Globus pallidus (tissue), 1 donor: ENCODE measurements at regions not wholly inside any gene's neighbourhood (a gene's known extent, or its start where the extent isn't known, plus 50 kb on each side); places are given as distances from the start of the nearest gene placed in this dataset.

ENCODE experiments used
- DNase-seq: peaks from one replicate; pipeline ENCODE4 v3.0.0-alpha.2; 2015; ENCODE audit warnings: low spot score

DNA sequence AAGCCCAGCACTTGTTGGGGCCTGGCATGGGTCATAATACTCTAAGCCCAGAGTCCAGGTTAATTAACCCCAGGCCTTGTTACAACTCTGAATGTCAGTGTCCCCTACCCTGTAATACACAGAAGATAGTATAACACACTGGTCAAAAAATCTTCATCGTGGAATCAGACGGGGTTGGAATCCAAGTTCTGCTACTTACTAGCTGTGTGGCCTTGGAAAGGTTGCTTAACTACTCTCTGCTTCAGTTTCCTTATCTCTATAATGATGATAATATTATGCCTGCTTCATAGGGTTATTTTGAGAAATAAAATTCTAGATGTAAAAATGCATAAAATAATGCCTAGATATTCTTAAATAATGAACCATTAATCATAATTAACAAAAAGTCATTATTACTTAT is 77.8 kb upstream of the CTTNBP2NL start:
- DNase-seq, result no peak

DNA sequence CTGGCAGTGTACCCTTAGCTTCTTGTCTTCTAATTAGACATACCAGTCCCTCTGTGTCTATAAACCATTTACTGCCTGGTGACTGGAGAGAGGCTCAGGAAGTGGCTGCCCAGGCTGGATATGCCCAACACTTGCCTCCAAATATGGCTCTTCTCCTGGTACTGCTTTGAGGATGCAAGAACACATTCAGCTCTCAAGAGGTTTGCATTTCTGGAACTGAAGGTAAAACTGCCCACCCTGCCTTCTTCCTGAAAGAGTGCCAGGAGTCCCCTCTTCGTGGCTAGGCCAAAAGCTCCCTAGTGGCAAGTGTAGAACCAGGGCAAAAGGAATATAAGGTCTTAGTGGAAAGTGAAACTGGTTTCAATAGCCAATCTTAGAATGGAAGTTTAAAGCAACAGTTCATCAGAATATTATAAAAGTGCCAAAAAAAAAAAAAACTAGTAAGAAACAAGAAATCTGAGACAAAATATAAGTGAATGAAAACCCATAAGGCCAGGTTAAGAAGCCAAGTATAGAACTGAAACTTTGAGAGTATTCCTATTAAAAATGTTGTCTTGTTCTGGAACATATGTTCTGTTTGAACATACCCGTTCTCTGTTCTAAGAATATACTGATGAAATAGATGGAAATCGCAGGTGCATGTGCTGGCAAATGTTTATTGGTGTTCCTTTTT is 77.2 kb upstream of the CTTNBP2NL start:
- no peak for DNase-seq

DNA sequence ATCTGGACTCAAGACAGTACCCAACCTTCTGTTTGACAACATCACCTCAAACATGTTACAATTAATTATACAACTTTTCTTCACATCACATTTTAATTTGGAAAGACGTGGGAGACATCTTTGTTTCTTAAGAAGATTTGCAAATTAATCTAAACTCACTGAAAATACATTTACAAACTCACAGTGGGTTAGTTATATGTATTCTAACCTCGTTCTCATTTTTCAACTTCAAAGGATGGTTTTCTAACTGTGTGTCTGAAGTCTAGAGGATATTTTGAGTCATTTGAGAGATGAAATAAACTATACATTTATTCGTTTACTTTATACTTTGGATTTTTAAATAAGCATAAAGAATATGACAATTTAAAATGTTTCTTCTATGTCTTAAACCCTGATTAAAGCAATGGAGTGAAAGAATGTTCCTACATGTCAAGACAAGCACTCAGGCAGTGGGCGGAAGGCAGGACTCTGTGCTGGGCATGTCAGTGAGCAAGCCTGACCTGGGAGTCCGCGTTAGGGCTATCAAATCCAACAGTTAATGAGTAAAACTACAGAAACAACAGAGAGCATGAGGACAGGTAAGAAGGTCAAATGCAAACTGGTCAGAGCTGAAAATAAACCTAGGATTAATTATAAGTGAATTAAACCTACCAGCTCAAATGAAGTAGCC is 76.5 kb upstream of the CTTNBP2NL start:
- DNase-seq, result no peak

DNA sequence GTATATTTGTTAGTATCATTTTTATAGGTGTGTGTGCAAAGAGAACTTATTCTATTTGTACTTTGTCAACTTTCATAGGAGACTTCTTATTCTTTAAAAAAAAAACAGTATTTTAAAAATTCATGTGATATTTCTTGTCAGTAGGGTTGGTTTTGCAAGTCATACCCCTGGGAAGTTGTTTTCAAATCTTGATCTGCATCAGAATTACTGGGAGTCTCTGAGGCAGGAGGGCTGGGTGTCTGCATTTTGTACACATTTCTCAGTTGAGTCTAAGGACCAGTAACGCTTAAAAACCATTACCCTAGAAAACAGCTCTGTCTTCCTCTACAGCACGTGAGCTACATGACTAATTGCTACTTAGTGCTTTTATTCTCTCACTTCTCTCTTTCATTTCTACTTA is 76.0 kb upstream of the CTTNBP2NL start:
- no peak for DNase-seq

DNA sequence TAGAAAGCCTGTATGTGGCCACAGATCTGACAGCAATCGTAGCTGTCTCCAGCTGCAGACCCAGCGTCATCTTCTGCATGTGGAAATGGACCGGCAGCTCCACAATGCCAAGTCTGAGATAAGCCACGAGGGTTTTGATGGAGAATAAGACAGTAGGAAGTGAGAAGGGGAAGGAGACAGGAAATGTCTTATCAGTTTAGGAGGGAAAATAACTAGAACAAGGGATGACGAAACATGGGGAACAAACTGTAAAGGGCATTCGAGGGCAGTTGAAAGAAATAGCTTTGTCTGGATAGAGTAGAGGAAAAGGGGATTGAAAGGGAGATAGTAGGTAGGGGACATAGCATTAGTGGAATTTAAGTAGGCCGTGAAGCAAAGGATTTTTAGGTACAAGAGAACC is 74.0 kb upstream of the CTTNBP2NL start:
- no peak for DNase-seq

DNA sequence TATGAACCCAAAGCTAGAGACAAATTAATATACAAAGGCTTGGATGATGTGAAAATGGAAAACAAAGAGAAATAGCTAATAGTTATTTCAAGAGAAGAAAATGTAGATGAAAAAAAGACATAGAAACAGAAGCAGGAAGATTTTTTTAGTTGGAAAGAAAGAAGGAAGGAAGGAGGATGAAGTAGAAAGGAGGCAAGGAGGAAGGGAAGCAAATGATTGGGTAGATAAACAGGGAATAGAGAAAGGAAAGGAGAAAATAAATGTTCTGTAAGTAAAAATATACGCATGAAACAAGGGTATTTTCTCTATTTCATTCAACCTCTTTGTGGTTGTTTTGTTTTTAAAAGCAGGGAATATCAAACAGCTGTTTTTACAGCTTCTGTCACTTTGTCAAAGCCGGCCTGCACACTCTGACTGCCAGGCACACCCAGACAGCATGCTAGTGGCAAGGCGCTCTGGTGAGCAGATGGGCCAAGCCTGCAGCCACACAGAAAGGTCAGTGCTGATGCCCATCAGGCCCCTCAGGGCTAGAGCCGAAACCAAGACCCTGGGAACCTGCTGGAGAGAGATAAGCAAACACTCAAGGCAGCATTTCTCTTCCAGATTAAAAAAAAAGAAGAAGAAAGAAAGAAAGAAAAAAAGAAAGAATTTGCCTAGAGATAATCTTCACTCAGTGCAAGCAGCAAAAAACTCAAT is 72.9 kb upstream of the CTTNBP2NL start:
- no peak for DNase-seq

DNA sequence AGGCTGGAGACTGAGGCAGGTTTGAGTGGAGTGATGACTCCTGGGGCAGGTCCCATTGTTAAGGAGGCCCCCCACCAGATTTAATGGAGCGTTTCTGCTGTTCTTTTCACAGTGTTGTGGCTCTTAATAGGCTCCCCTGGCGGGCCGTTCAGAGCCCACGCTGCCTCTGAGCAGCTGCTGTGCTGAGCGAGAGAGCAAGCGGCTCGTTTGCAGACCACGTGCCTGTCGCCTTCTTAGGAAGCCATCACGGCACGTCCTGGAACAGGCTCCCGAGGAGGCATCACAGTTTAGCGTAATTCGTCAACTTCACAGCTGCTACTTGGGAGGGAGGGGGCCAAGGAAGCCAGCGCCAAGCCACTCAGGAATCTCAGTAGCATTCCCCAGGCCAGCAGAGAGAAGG is 70.5 kb upstream of the CTTNBP2NL start:
- no peak for DNase-seq

DNA sequence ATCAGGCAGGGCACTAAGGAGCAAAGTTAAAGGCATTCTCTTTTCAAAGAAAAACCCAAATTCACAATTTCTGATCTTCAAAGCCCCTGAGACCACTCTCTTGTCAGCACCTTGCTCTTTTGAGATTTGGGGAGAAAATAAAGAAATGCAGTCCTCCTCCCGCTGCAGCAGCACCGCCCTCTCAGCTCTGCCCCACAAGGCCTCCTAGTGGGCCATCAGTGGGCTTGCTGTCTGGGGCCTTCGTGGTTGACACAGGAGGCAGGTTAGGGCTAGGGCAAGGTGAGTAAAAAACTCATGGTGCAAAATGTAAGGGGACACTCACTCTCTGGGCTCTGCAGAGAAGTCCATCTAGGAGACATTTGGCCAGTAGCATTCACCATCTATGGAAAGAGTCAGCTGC is 67.4 kb upstream of the CTTNBP2NL start:
- no peak for DNase-seq

DNA sequence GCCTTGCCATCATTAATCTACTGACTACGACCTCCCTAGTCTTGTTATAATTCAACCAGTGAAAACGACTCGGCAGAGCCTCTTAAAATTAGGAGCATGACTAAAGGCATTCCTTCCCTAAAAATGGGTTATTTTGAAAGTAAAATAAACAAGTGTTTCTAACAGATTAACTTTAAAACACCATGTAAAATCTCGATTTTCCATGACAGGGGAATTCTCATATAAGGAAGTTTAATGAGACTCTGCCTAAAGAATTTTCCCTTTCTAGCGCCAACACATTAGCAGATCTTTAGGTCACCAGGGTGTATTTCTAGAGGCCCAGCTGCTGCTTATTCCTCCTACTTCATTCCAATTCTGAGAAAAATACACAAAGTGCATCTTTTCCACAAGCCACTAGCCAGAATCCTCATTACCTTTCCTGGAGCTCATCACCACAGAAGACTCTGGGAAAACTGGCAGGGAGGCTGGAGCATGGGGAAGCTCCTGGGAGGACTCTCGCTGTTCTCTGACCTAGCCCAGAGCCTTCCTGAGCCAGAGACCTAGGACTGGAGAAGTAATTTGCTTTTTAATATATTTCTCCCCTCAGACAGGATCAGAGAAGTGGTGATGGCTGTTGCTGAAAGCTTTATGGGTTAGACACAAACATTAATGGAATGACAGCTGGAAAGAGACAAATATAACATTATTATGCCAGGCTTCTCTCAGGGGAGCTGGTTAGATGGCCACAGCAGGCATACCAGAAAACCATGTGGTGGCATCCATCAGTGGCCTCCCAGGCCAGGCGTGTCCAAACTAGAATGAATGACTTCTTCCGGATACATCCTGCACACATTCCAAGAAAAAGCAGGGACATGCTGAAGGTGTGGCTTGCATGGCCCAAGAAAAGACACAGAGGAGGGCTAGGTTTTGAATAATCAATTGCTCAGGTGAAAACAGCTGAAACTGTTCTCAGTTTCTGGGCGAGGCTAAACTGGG is 63.6 kb upstream of the CTTNBP2NL start:
- DNase-seq, result no peak

DNA sequence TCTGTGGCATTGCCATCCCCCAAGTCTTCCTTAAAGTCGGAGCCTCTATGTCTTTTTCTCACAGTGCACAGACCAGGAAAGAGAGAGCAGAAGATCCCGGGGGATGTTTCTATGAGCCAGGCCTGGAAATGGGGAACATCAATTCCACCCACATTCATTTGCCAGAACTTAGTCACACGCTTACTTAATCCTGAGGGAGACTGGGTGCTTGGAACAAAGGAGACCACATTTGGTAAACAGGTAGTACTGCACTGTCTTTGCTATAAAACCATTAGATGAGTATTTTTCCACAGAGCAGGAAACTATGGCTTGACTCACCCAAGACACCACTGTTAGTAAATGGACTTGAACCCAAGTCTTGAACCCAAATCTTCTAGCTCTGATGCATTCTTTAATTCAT is 60.7 kb upstream of the CTTNBP2NL start:
- DNase-seq, result no peak

DNA sequence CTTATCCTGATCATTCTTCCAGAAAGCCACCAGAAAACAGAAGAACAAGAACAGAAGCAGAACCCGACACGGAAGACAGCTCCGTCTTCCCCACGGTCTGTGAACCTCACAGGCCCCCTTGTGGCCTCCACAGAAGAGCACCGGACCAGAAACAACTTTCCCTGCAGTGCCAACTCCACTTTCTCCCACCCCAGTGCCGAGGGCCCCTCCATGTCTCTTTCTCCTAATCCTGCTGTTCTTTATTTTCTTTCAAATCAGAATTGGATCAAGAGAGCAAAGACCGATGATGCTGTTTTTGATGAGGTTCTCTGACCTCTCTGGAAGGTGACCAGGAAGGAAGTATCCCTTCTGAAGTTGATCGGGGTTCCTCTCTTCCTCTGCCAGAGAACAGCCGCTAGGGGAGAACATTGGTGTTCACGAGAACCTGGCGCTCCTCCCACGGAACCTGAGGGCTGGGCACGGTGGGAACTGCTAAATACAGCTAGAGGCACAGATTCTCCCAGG is 58.9 kb upstream of the CTTNBP2NL start:
- peak; percentile 23 for DNase-seq

DNA sequence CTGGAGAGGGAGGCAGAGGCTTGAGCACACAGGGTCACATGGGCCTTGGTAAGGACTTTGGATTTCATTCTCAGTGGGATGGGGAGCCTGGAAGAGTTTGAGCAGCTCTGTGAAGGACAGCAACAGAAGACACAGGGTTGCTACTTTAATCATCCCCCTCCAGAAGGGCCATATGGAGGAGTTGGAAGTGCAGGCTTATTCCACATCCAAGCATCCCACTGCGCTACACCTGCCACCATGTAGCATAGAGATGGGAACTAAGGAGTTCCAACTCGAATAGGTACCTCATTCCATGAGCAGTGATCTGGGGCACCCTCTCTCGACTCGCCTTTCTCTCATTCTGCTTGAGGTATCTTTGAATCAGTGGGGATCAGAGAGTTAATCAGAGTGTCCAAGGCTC is 54.0 kb upstream of the CTTNBP2NL start:
- DNase-seq, result no peak

DNA sequence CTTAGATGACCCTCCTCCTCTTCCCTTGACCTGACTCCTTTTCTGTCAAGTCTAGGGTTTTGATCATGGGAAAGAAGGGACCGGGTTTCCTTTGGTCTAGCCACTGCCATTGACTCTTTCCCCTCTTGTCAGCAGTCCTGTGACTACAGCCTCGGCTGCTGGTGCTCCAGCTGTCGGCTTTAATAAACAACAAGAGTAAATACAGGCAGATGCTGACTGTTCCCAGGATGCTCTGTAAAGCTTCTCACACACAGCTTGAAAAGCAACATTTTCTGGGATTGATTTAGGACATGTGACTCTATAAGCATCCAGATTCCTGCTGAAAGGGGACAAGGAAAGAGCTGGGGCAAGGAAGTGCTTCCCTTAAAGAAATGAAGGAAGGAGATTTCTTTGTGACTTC is 53.5 kb upstream of the CTTNBP2NL start:
- DNase-seq, result no peak

DNA sequence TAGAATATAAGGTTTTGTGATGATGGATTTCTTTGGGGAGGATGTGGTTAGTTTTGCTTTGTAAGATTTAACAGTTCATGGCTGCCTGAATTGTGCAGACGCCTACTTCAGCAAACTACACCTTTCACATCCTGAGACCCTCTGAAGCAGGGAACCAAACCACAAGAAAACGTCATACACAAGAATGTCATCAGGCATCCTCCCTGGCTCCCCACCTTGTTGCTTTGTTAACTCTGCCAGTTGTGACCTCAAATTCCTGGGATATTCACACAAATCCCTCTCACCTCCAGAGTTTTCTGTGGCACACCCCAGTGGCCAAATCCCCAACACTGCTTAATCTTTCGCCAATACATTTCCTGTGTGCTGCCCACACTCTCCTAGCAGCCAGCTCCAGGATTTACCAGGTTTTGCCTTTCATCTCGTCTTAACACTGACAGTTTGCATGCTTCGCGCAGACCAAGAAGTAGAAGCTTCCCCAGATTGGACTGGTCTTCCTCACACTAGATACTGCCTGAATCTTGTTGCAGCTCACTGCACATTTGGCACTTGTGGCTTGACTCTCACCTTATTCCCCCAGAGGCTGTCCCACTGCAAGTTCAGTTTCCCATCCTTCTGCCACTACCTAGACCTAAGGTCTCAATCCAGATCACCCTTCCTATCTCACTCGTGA is 51.1 kb upstream of the CTTNBP2NL start:
- DNase-seq, result no peak
